ENCODE measurements at regions not wholly inside any gene's neighbourhood (a gene's known extent, or its start where the extent isn't known, plus 50 kb on each side); places are given as distances from the start of the nearest gene placed in this dataset.

DNA sequence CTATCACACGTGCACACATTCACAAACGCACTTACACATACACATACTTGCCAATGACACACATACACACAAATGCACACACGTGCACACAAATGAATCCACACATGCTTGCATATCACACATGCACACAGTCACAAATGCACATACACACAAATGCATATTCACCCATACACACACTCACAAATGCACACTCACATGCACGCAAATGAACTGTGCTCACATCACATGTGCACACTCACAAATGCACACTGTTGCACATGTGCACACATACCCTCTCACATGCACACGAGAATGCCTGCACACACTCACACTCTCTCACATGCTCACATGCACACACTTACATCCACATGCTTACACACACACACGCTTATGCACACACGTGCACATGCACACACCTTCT lies 368.1 kb downstream of the EIPR1 start:
- TF ChIP-seq POLR2A (IDR thresholded peaks at IDR 0.05) (no peak), POLR2AphosphoS5 (IDR thresholded peaks at IDR 0.05) (no peak)

All from sigmoid colon (tissue), 4 donors.